ENCODE measurements at regions not wholly inside any gene's neighbourhood (a gene's known extent, or its start where the extent isn't known, plus 50 kb on each side); places are given as distances from the start of the nearest gene placed in this dataset.
"Not testable (repeated sequence)": the region's sequence is repeated elsewhere in the genome, so short reads cannot be mapped to it uniquely, and the experiment has no call there.

- DNase-seq: no peak
These were observed 192.5 kb downstream of the WNT5A start for GRCh38 chr3:55294557-55294956.

GRCh38 chr3:55292360-55292759, 194.7 kb downstream of the WNT5A start:
- DNase-seq: no peak

GRCh38 chr3:55288657-55289056, 198.4 kb downstream of the WNT5A start:
- no peak for DNase-seq

GRCh38 chr3:55286693-55287092, 200.4 kb downstream of the WNT5A start:
- DNase-seq: no peak

- no peak for DNase-seq
These were observed 201.9 kb downstream of the WNT5A start for GRCh38 chr3:55285156-55285555.

GRCh38 chr3:55283441-55283925, 203.6 kb downstream of the WNT5A start:
- no peak for DNase-seq

GRCh38 chr3:55282994-55283393, 204.1 kb downstream of the WNT5A start:
- no peak for DNase-seq

- no peak for DNase-seq
These were observed 215.0 kb downstream of the WNT5A start for GRCh38 chr3:55272031-55272645.

- DNase-seq: no peak
These were observed 215.6 kb downstream of the WNT5A start for GRCh38 chr3:55271549-55271948.

- no peak for DNase-seq
These were observed 216.1 kb downstream of the WNT5A start for GRCh38 chr3:55270976-55271375.

GRCh38 chr3:55269636-55270035, 217.5 kb downstream of the WNT5A start:
- DNase-seq: no peak

GRCh38 chr3:55269096-55269495, 218.0 kb downstream of the WNT5A start:
- DNase-seq: no peak

GRCh38 chr3:55267206-55267930, 219.7 kb downstream of the WNT5A start:
- DNase-seq: no peak

- no peak for DNase-seq
These were observed 222.2 kb downstream of the WNT5A start for GRCh38 chr3:55264919-55265318.

GRCh38 chr3:55252921-55253320, 234.2 kb downstream of the WNT5A start:
- DNase-seq: no peak

GRCh38 chr3:55249156-55249555, 237.9 kb downstream of the WNT5A start:
- DNase-seq: not testable (repeated sequence)

- DNase-seq: no peak
These were observed 239.4 kb downstream of the WNT5A start for GRCh38 chr3:55247666-55248065.

- no peak for DNase-seq
These were observed 241.1 kb downstream of the WNT5A start for GRCh38 chr3:55246033-55246432.

- DNase-seq: no peak
These were observed 241.8 kb downstream of the WNT5A start for GRCh38 chr3:55245351-55245750.

- DNase-seq: peak; percentile 64
These were observed 242.9 kb downstream of the WNT5A start for GRCh38 chr3:55244247-55244646.

GRCh38 chr3:55243678-55244077, 243.4 kb downstream of the WNT5A start:
- no peak for DNase-seq

GRCh38 chr3:55242921-55243320, 244.2 kb downstream of the WNT5A start:
- no peak for DNase-seq

GRCh38 chr3:55241098-55241497, 246.0 kb downstream of the WNT5A start:
- no peak for DNase-seq

- no peak for DNase-seq
These were observed 251.7 kb downstream of the WNT5A start for GRCh38 chr3:55235416-55235815.

GRCh38 chr3:55226696-55227095, 260.4 kb downstream of the WNT5A start:
- DNase-seq: no peak
